ENCODE measurements at regions not wholly inside any gene's neighbourhood (a gene's known extent, or its start where the extent isn't known, plus 50 kb on each side); places are given as distances from the start of the nearest gene placed in this dataset.

GRCh38 chr2:65992198-65992554, 442.7 kb upstream of the MEIS1 start:
- Histone ChIP-seq H3K36me3 (ENCODE audit: control insufficient read depth, insufficient read depth, low read length) (no peaks in the 10 kb centered on the region), H3K27me3 (ENCODE audit: control insufficient read depth, insufficient read depth, low read length) (no peaks in the 10 kb centered on the region), H3K4me3 (ENCODE audit: low read depth, low read length) (no peak overlapping the region)
- TF ChIP-seq, protein P1, sequence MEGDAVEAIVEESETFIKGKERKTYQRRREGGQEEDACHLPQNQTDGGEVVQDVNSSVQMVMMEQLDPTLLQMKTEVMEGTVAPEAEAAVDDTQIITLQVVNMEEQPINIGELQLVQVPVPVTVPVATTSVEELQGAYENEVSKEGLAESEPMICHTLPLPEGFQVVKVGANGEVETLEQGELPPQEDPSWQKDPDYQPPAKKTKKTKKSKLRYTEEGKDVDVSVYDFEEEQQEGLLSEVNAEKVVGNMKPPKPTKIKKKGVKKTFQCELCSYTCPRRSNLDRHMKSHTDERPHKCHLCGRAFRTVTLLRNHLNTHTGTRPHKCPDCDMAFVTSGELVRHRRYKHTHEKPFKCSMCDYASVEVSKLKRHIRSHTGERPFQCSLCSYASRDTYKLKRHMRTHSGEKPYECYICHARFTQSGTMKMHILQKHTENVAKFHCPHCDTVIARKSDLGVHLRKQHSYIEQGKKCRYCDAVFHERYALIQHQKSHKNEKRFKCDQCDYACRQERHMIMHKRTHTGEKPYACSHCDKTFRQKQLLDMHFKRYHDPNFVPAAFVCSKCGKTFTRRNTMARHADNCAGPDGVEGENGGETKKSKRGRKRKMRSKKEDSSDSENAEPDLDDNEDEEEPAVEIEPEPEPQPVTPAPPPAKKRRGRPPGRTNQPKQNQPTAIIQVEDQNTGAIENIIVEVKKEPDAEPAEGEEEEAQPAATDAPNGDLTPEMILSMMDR (IDR thresholded peaks at IDR 0.05; ENCODE audit: insufficient read depth, low read length, poor library complexity, severe bottlenecking) = no peak
- DNase-seq (ENCODE audit: low read depth) = no peak

DNA sequence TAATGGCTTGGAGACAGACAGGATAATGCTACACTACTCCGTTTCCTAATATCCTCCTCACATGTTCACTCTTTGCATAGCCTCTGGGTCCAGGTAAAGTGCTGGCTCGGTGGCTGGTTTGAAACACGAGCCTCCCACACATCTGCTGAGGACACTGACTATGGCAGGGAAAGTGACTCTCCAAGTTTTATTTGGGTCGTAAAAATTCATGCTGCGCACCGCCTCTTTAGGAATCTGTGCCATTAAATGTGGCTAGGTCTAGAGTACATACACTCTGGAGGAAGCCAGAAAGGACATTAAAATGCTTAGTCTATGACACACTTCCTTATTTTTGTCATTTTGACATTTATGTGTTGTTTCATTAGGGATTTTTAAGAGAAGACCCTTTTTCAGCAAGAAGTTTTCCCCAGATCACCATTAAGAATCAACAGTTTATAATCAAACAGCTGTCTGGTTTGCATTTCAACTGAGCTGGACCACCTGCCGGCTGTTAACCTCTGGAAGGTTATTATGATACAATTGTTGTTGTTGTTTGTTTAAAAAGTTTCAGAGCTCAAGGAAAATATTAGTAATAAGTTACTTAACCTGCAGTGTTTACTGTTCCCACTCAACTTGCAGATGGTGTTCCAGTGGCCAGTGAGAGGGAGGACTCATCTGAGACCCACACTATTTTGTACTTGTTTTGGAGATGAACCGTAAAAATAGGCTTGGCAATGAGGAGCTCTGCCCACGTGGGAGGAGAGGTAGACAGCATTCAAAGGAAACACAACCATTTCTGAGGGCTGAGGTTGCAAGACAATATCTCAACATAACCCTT, 443.3 kb upstream of the MEIS1 start:
- DNase-seq (ENCODE audit: low read depth) = no peak
- no peak overlapping the region for H3K4me3 ChIP-seq (ENCODE audit: low read depth, low read length)

DNA sequence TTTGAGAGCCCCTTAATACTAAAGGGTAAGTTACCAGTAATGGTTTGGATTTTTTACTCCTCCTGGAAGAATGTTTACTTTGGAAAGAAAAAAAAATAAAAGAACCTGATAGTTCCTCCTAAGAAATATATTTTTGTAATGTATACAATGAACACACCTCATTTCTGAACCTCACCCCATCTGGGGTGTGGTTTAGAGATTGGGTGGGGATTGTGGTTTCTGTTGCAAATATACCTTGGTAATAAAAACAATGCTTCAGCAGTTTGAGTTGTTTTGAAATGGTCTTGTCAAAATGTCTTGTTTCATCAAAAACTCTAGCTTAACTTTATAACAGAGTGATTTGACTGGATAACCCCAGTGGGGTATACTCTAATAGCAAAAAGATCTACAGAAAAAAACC, 448.9 kb upstream of the MEIS1 start:
- no peaks in the 10 kb centered on the region for H3K36me3 ChIP-seq (ENCODE audit: control insufficient read depth, insufficient read depth, low read length)
- TF ChIP-seq, protein P1 (IDR thresholded peaks at IDR 0.05; ENCODE audit: insufficient read depth, low read length, poor library complexity, severe bottlenecking) = no peak
- DNase-seq (ENCODE audit: low read depth) = no peak
- H3K4me3 ChIP-seq (ENCODE audit: low read depth, low read length) = no peak overlapping the region
- H3K27me3 ChIP-seq (ENCODE audit: control insufficient read depth, insufficient read depth, low read length) = no peaks in the 10 kb centered on the region

More for the DNA sequence above, 443.3 kb upstream of the MEIS1 start:
- TF ChIP-seq, protein P1 (IDR thresholded peaks at IDR 0.05; ENCODE audit: insufficient read depth, low read length, poor library complexity, severe bottlenecking) = no peak
- no peaks in the 10 kb centered on the region for H3K27me3 ChIP-seq (ENCODE audit: control insufficient read depth, insufficient read depth, low read length)
- no peaks in the 10 kb centered on the region for H3K36me3 ChIP-seq (ENCODE audit: control insufficient read depth, insufficient read depth, low read length)

DNA sequence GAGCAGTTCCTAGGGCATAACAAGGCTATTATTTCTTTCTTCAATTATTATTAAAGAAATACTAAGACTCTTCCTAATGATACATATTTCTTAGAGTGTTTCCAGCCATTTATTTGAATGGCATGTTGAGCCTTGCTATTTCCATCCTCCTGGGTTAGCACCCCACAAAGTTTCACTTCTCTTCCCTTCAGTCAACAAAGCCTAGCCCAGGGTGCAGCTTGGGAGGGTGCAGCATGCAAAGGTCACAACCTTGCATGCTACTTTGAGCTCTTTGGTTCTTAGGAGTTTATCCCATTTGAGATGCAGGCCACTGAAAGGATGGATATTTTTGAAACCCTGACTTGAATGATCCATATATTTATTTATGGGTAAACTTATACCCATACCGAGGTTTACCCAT, 454.4 kb upstream of the MEIS1 start:
- Histone ChIP-seq H3K36me3 (ENCODE audit: control insufficient read depth, insufficient read depth, low read length) (no peaks in the 10 kb centered on the region), H3K27me3 (ENCODE audit: control insufficient read depth, insufficient read depth, low read length) (no peaks in the 10 kb centered on the region), H3K4me3 (ENCODE audit: low read depth, low read length) (no peak overlapping the region)
- no peak for DNase-seq (ENCODE audit: low read depth)
- TF ChIP-seq, protein P1 (IDR thresholded peaks at IDR 0.05; ENCODE audit: insufficient read depth, low read length, poor library complexity, severe bottlenecking) = no peak

DNA sequence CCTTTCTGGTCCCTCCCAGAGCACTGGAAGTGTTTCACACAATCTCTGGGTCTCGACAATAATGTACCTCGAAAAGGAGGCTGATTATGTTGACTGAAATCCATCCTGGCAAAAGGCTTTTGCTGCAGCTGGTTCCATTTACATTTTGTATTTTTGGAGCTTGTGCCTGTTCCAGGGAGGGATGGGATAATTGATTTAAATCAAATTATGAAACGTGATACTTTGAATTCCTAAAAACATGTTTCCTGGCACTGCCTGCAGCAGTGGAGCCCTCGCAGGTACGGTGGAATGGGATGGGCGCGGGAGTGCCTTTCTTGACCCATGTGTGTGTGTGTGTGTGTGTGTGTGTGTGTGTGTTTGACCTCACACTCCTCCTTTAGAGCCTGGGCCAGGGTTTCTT, 455.5 kb upstream of the MEIS1 start:
- no peaks in the 10 kb centered on the region for H3K27me3 ChIP-seq (ENCODE audit: control insufficient read depth, insufficient read depth, low read length)
- DNase-seq (ENCODE audit: low read depth) = no peak
- TF ChIP-seq, protein P1 (IDR thresholded peaks at IDR 0.05; ENCODE audit: insufficient read depth, low read length, poor library complexity, severe bottlenecking) = no peak
- no peak overlapping the region for H3K4me3 ChIP-seq (ENCODE audit: low read depth, low read length)
- no peaks in the 10 kb centered on the region for H3K36me3 ChIP-seq (ENCODE audit: control insufficient read depth, insufficient read depth, low read length)

Data from kidney epithelial cell (primary cell).